ENCODE measurements at regions not wholly inside any gene's neighbourhood (a gene's known extent, or its start where the extent isn't known, plus 50 kb on each side); places are given as distances from the start of the nearest gene placed in this dataset.
A peak's percentile ranks its signal among the peaks of the same experiment; 100 is the strongest.

DNA sequence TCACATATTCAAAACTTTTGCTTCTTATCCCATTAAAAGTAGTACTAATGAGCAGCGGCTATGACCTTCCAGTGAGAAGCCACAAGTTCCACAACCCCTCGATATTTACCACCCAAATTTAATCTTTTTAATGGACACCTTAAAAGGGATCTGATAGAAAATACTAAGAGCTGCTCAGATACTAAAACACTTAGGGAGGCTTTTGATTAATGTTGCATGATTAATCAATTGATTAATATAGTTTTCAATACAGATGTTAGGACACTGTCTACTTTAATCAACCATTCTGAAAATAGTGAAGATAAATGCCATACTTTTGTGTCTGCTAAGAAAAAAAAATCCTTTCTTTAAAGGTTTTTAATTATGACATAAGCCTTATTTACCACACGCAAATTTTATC lies 1312.8 kb upstream of the ACVR2A start:
- Histone ChIP-seq H3K4me1 (ENCODE audit: insufficient read depth, low read length) (peaks cover 2% of the 10 kb centered on the region; the same call in 1 of the 2 replicates), H3K27ac (ENCODE audit: insufficient read length, low read depth, low read length) (no peak overlapping the region), H4K5ac (ENCODE audit: insufficient read length, low read depth, low read length) (no peak overlapping the region), H3T11ph (ENCODE audit: low read length) (no peak overlapping the region), H2BK5ac (ENCODE audit: insufficient read length, low read length) (no peak overlapping the region), H3K4me2 (ENCODE audit: insufficient read depth, insufficient read length, low read length) (no peak overlapping the region), H3K79me1 (ENCODE audit: insufficient read depth, low read depth, low read length, poor library complexity, severe bottlenecking) (no peaks in the 10 kb centered on the region), H3K4ac (ENCODE audit: low read depth, low read length) (no peak overlapping the region), H3K14ac (ENCODE audit: insufficient read depth, low read length) (no peak overlapping the region), H4K8ac (replicated peaks; ENCODE audit: insufficient read length, low read depth, low read length) (no peak overlapping the region), H4K91ac (ENCODE audit: insufficient read length, low read depth, low read length) (no peak overlapping the region), H3K56ac (ENCODE audit: insufficient read length, low read depth, low read length) (no peak overlapping the region), H2BK12ac (ENCODE audit: insufficient read length, low read depth, low read length) (no peak overlapping the region), H2BK15ac (ENCODE audit: low read depth, low read length) (no peak overlapping the region), H3K27me3 (ENCODE audit: insufficient read depth, low read length) (no peaks in the 10 kb centered on the region), H3K9me3 (ENCODE audit: control insufficient read depth, low read depth, low read length) (no peaks in the 10 kb centered on the region), H2BK20ac (ENCODE audit: low read depth, low read length, poor library complexity, severe bottlenecking) (no peak overlapping the region), H2BK120ac (ENCODE audit: low read depth, low read length, poor library complexity, severe bottlenecking) (no peak overlapping the region), H3K9ac (ENCODE audit: extremely low read depth, insufficient read length, low read length) (no peak overlapping the region), H4K20me1 (ENCODE audit: control insufficient read depth, insufficient read depth, insufficient read length) (no peaks in the 10 kb centered on the region), H3K23ac (ENCODE audit: insufficient read length, low read depth, low read length) (no peak overlapping the region), H3K79me2 (ENCODE audit: insufficient read depth, low read length) (no peaks in the 10 kb centered on the region), H2AK5ac (ENCODE audit: insufficient read length, low read length) (no peak overlapping the region), H3K23me2 (ENCODE audit: insufficient read length, low read depth, low read length, poor library complexity, severe bottlenecking) (no peaks in the 10 kb centered on the region), H3K18ac (ENCODE audit: insufficient read length, low read depth, low read length) (no peak overlapping the region), H2AFZ (ENCODE audit: low read length) (no peak overlapping the region)
- WGBS (ENCODE audit: extremely low coverage, insufficient read length, low lambda C conversion rate), result no CpG with 5 or more reads among the region's 3 CpGs
- H3K27ac Mint-ChIP-seq, result peak overlapping the region in 1 of 3 experiments; percentile 53; a peak in 1 of 7 replicates
- peaks cover 1% of the 10 kb centered on the region; the same call in 1 of the 2 replicates for H3K27me3 Mint-ChIP-seq (ENCODE audit: low read depth)
- peaks cover 18 to 23% of the 10 kb centered on the region in 2 experiments for H3K4me1 Mint-ChIP-seq
- TF ChIP-seq, protein P1, sequence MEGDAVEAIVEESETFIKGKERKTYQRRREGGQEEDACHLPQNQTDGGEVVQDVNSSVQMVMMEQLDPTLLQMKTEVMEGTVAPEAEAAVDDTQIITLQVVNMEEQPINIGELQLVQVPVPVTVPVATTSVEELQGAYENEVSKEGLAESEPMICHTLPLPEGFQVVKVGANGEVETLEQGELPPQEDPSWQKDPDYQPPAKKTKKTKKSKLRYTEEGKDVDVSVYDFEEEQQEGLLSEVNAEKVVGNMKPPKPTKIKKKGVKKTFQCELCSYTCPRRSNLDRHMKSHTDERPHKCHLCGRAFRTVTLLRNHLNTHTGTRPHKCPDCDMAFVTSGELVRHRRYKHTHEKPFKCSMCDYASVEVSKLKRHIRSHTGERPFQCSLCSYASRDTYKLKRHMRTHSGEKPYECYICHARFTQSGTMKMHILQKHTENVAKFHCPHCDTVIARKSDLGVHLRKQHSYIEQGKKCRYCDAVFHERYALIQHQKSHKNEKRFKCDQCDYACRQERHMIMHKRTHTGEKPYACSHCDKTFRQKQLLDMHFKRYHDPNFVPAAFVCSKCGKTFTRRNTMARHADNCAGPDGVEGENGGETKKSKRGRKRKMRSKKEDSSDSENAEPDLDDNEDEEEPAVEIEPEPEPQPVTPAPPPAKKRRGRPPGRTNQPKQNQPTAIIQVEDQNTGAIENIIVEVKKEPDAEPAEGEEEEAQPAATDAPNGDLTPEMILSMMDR (conservative IDR thresholded peaks at IDR 0.05), result no peak
- H3K9me3 Mint-ChIP-seq, result peaks cover 12 to 18% of the 10 kb centered on the region in 2 experiments
- DNase-seq, result no peak
- H3K36me3 Mint-ChIP-seq (ENCODE audit: insufficient read depth in 1 of 3, low read depth in 3 of 3), result peaks cover 16 to 28% (median 20%) of the 10 kb centered on the region in 3 experiments
- no peak overlapping the region for H3K4me3 Mint-ChIP-seq
